ENCODE measurements at regions not wholly inside any gene's neighbourhood (a gene's known extent, or its start where the extent isn't known, plus 50 kb on each side); places are given as distances from the start of the nearest gene placed in this dataset.
"Not testable (repeated sequence)": the region's sequence is repeated elsewhere in the genome, so short reads cannot be mapped to it uniquely, and the experiment has no call there.

DNA sequence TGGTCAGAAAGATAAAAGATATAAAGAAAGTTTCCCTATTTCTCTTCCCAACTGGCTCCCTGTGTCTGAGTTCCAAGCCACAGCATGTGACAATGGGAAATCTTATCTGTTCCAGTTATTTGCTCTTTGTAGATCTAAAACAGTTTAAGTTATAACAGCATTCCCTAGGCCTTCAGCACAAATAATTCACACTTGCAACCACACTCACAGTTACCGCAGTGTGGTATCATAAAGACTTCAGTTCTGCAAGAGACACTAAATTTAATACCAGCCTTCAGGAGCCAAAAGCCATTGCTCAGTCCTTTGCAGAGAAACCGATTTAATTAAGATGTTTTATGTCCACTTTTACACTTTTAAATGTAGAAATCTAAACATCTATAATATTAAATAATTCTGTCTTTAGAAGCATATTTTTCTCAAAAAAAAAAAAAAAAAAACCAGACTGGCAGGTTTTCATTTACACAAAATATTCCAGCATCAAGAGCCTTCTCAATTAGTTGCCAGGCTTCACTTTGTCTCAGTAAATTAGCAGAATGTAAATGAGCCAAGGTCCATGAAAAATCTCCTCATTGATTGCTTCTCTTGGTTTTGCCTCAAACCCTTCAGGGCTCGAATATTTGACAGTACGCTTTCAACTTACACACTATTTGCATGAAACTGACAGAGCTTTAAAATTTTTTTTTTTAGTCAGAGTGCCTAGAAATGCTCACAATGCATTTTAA is 300.0 kb upstream of the DDI1 start:
- DNase-seq, result no peak

- DNase-seq, result no peak
Observed at GRCh38 chr11:103737037-103737622, 299.3 kb upstream of the DDI1 start.

- DNase-seq, result no peak
Observed at GRCh38 chr11:103737747-103738146, 298.7 kb upstream of the DDI1 start.

DNA sequence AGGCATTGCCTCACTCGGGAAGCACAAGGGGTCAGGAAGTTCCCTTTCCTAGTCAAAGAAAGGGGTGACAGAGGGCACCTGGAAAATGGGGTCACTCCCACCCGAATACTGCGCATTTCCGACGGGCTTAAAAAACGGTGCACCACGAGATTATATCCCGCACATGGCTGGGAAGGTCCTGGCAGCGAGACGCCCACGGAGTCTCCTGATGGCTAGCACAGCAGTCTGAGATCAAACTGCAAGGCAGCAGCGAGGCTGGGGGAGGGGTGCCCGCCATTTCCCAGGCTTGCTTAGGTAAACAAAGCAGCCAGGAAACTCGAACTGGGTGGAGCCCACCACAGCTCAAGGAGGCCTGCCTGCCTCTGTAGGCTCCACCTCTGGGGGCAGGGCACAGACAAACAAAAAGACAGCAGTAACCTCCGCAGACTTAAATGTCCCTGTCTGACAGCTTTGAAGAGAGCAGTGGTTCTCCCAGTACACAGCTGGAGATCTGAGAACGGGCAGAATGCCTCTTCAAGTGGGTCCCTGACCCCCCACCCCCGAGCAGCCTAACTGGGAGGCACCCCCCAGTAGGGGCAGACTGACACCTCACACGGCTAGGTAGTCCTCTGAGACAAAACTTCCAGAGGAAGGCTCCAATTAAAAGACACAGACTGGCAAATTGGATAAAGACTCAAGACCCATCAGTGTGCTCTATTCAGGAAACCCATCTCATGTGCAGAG is 297.2 kb upstream of the DDI1 start:
- DNase-seq, result not testable (repeated sequence)

DNA sequence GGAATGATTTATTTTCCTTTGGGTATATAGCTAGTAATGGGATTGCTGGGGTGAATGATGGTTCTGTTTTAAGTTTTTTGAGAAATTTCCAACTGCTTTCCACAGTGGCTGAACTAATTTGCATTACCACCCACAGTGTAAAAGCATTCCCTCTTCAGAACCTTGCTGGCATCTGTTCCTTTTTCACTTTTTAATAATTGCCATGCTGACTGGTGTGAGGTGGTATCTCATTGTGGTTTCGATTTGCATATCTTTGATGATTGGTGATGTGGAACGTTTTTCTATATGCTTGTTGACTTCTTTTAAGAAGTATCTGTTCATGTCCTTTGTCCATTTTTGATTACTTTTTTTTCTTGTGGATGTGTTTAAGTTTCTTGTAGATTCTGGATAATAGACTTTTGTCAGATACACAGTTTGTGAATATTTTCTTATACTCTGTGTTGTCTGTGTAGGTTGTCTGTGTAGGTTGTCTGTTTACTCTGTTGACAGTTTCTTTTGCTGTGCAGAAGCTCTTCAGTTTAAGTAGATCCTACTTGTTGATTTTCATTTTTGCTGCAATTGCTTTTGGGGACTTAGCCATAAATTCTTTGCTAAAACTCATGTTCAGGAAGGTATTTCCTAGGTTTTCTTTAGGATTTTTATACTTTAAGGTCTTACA is 291.8 kb upstream of the DDI1 start:
- DNase-seq, result no peak

GRCh38 chr11:103749158-103749557 is 287.3 kb upstream of the DDI1 start:
- DNase-seq, result no peak

- no peak for DNase-seq
Observed at GRCh38 chr11:103768816-103769215, 267.6 kb upstream of the DDI1 start.

- no peak for DNase-seq
Observed at GRCh38 chr11:103773059-103773458, 263.4 kb upstream of the DDI1 start.

DNA sequence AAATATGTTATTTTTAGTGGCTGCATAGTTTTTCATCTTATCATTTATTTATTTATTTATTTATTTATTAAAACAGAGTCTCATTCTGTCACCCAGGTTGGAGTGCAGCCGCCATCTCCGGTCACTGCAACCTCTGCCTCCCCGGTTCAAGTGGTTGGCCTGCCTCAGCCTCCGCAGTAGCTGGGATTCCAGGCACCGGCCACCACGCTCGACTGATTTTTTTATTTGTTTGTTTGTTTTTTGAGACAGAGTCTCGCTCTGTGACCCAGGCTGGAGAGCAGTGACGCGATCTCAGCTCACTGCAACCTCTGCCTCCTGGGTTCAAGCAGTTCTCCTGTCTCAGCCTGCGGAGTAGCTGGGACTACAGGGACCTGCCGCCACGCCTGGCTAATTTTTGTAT is 262.9 kb upstream of the DDI1 start:
- no peak for DNase-seq

GRCh38 chr11:103779054-103779453 is 257.4 kb upstream of the DDI1 start:
- DNase-seq, result no peak

DNA sequence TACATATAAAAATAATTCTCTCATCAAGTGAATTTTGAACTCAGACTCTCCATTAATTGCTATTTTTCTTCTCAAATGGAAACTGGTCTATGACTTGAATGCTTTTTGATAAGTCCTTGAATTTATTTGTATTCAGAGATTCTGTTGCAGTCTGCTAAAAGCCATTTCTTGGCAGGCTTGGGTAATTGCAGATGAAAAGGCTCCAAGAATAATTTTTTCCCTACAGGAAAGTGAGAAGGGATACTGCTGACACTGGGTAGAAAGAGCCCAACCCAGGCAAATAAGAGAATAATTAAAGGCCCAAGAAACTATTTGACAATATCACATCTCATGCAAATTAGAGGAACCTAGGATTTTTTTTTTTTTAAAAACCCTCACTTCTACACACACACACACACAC is 246.5 kb upstream of the DDI1 start:
- no peak for DNase-seq

DNA sequence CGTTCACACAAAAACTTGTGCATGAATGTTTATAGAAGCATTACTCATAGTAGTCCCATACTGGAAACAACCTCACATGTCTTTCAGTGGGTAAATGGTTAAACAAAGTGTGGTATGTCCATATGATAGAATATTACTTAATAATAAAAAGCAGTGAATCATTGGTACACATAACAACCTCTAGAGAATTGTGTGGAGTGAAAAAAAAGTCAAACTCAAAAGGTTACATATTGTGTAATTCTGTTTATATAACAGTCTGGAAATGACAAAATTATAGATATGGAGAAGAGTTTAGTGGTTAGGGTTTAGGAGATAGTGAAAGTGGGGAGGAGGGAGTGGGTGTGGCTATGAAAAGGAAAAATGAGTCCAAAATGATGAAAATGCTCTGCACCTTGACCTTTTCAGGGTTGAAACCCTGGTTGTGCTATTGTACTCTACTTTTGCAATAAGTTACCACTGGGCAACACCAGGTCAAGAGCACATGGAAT is 243.4 kb upstream of the DDI1 start:
- no peak for DNase-seq

DNA sequence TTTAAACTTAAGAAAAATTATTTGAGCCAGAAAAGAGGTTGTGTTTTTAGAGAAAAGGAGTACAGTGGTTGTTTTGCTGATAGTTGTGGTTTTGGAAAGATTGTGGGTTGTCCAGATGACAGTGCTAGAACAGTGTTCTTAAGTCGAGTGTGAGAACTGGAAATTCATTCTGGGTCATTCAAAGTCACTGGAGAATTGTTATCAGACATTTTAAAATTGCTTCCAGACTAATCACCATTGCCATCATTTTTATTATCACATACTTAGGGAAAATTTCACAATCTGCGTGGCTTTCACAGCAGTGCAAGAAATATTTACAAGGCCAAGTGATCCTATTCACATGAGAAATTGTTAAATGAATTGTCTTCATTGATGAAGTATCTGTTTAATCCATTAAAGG is 242.2 kb upstream of the DDI1 start:
- DNase-seq, result no peak

DNA sequence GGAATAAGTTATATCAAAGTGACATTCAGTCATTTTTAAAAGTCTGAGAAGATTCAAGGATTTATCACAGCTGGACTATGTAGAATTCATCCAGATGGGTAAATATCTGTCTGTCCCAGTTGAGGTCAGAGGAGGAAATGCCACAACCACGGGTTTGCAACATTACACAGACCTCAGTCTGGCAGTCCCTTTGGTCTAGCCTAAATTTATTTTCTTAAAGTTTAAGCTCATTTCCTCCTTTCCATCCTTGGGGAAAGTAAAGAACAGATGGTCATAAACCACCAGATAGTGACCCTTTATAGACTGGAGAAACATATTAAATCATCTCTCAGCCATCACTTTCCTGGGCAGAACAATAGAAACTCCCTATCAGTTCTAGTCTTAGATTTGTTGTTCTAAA is 238.4 kb upstream of the DDI1 start:
- DNase-seq, result no peak

DNA sequence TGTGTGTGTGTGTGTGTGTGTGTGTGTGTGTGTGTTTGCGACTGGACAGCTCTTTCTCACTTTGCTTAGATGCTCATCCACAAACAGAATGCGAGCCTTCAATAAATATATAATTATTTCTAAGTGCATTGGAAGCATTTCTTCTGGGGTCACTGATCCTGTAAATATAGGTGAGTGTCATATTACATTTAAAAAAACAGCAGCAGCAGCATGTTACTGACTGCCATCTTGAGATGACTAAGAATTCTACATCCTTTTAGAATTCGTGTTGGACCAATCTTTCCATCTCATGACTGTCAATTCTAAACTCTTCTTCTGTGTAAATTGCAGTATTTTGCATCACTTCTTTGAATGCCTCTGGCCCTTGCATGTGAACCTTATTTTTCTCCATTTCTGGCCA is 238.0 kb upstream of the DDI1 start:
- DNase-seq, result no peak

DNA sequence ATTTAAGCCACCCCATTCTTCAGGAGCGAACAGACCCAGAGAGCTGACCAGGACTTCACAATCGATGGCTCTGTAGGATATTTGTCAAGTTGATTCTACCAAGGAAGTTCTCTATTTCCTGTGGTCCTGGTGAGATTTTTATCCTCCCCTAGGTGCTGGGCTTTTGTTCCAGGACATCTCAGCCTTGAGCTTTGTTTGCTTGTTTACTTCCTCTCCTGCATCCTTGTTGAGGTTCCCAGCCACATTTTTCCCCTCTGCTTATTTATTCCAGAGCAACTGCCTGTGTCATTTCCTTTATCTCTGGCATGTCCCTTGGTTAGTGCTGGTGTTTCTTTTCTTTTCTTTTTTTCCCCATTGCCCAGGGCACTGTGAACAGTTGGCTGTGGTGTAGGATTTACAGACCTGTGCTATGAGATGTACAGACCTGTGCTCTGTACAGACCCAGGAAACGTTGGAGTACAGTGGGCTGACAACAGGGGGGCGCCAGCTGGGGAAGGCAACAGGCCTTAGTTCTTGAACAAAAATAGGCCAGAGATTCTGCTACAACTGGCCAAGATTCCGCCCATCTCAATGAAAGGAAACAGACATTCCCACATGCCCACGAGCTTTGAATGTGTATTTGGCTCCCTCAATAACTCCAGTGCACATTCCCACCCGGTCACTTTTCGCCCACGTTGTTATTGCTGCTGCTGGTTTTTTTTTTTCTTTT is 235.9 kb upstream of the DDI1 start:
- no peak for DNase-seq

- DNase-seq, result no peak
Observed at GRCh38 chr11:103803062-103803461, 233.4 kb upstream of the DDI1 start.

GRCh38 chr11:103805688-103806009 is 230.8 kb upstream of the DDI1 start:
- DNase-seq, result no peak

- DNase-seq, result no peak
Observed at GRCh38 chr11:103806130-103806895, 230.1 kb upstream of the DDI1 start.

GRCh38 chr11:103807806-103808205 is 228.6 kb upstream of the DDI1 start:
- no peak for DNase-seq

GRCh38 chr11:103808252-103808651 is 228.2 kb upstream of the DDI1 start:
- DNase-seq, result no peak

- no peak for DNase-seq
Observed at GRCh38 chr11:103811870-103812455, 224.5 kb upstream of the DDI1 start.
